Ascending aorta (tissue), 2 donors: ENCODE measurements at regions not wholly inside any gene's neighbourhood (a gene's known extent, or its start where the extent isn't known, plus 50 kb on each side); places are given as distances from the start of the nearest gene placed in this dataset.

Source experiments
- DNase-seq, 2 donors: peaks; one replicate each; pipeline ENCODE4 v3.0.0-alpha.2; 2019; ENCODE audit warnings: low spot score in 2 of 2
- H3K27ac ChIP-seq, 2 donors: fragments of 200-600 bp; sonication (generic); one replicate each; pipeline ENCODE4 v1.5.1; 2016 to 2017; ENCODE audit warnings: mild to moderate bottlenecking in 1 of 2
- H3K27me3 ChIP-seq: fragments of 200-600 bp; sonication (generic); one replicate; pipeline ENCODE4 v1.5.1; 2017
- H3K36me3 ChIP-seq, 2 donors: fragments of 200-600 bp; sonication (generic); one replicate each; pipeline ENCODE4 v1.5.1; 2016
- H3K4me1 ChIP-seq, 2 donors: fragments of 200-600 bp; sonication (generic); one replicate each; pipeline ENCODE4 v1.5.1; 2016 to 2017; ENCODE audit warnings: mild to moderate bottlenecking in 1 of 2
- H3K4me3 ChIP-seq, 2 donors: fragments of 200-600 bp; sonication (generic); one replicate each; pipeline ENCODE4 v1.5.1; 2016 to 2017; ENCODE audit warnings: mild to moderate bottlenecking in 1 of 2
- H3K9me3 ChIP-seq, 2 donors: fragments of 200-600 bp; sonication (generic); one replicate each; pipeline ENCODE4 v1.5.1; 2016
- intact Hi-C: fragments of 100-400 bp; cut with DNase I; formaldehyde crosslinking; loops from one replicate; pipeline ENCODE4 v1.15.1; 2023
- TF ChIP-seq, protein P1 (sequence below), 3 experiments: fragments of 200-600 bp in 2 of 3; fragments of 450-650 bp in 1 of 3; sonication (generic) in 2 of 3; IDR thresholded peaks; one replicate each; pipeline ENCODE4 v1.5.1; 2016 to 2019; ENCODE audit warnings: antibody characterized with exemption in 3 of 3, mild to moderate bottlenecking in 1 of 3, moderate library complexity in 1 of 3

- intact Hi-C loops = no loop called here
- no peaks in the 10 kb centered on the region for H3K9me3 ChIP-seq
- H3K27me3 ChIP-seq = no peaks in the 10 kb centered on the region
- no peaks in the 10 kb centered on the region for H3K36me3 ChIP-seq
- H3K27ac ChIP-seq = no peak overlapping the region
- no peak overlapping the region for H3K4me3 ChIP-seq
- TF ChIP-seq, protein P1, sequence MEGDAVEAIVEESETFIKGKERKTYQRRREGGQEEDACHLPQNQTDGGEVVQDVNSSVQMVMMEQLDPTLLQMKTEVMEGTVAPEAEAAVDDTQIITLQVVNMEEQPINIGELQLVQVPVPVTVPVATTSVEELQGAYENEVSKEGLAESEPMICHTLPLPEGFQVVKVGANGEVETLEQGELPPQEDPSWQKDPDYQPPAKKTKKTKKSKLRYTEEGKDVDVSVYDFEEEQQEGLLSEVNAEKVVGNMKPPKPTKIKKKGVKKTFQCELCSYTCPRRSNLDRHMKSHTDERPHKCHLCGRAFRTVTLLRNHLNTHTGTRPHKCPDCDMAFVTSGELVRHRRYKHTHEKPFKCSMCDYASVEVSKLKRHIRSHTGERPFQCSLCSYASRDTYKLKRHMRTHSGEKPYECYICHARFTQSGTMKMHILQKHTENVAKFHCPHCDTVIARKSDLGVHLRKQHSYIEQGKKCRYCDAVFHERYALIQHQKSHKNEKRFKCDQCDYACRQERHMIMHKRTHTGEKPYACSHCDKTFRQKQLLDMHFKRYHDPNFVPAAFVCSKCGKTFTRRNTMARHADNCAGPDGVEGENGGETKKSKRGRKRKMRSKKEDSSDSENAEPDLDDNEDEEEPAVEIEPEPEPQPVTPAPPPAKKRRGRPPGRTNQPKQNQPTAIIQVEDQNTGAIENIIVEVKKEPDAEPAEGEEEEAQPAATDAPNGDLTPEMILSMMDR (IDR thresholded peaks at IDR 0.05) = no peak
- no peaks in the 10 kb centered on the region for H3K4me1 ChIP-seq
- DNase-seq = no peak
Measured at GRCh38 chr20:6831461-6831860, 64.0 kb downstream of the BMP2 start.

DNA sequence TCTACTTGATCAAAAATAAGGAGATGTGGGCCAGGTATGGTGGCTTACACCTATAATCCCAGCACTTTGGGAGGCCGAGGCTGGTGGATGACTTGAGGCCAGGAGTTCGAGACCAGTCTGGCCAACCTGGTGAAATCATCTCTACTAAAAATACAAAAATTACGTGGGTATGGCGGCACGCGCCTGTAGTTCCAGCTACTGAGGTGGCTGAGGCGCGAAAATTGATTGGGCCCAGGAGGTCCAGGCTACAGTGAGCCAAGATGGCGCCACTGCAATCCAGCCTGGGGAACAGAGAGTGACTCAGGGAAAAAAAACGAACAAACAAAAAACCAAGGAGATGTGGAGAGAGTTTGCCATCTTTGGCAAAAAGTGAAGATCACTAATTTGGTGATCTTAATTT lies 65.3 kb downstream of the BMP2 start:
- intact Hi-C loops = no loop called here
- DNase-seq = no peak
- Histone ChIP-seq H3K4me3 (no peak overlapping the region), H3K4me1 (no peaks in the 10 kb centered on the region), H3K27me3 (no peaks in the 10 kb centered on the region), H3K9me3 (no peaks in the 10 kb centered on the region), H3K36me3 (no peaks in the 10 kb centered on the region), H3K27ac (no peak overlapping the region)
- TF ChIP-seq, protein P1 (IDR thresholded peaks at IDR 0.05) = no peak

GRCh38 chr20:6835609-6836008 lies 68.1 kb downstream of the BMP2 start:
- Histone ChIP-seq H3K4me1 (no peaks in the 10 kb centered on the region), H3K36me3 (no peaks in the 10 kb centered on the region), H3K4me3 (no peak overlapping the region), H3K27ac (no peak overlapping the region), H3K27me3 (no peaks in the 10 kb centered on the region), H3K9me3 (no peaks in the 10 kb centered on the region)
- TF ChIP-seq, protein P1 (IDR thresholded peaks at IDR 0.05) = no peak
- intact Hi-C loops = no loop called here
- DNase-seq = no peak

DNA sequence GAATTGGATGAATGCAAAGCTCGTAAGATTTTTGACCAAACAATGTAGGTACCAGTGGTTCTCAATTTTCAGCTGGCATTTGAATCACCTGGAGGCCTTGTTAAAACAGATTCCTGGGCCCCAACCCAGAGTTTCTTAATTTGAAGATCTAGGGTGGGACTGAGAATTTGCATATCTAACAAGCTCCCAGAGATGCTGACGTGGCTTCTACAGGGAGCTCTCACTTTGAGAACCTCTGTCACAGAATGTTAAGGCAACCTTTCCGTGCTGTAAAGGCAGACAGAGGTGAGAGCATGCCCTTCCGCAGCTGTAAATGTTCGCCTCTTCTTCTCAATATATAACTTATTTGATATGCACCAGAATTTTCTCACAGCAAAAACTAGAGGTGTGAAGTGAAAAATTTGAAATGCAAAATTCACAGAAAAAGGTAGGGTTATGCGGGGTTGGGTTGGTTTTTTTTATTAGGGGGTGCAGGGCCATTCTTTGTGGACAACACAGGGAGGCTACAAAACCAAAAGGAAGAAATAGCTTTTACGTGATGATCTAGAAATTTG lies 69.4 kb downstream of the BMP2 start:
- no peak overlapping the region for H3K4me3 ChIP-seq
- intact Hi-C loops = no loop called here

GRCh38 chr20:6837730-6838129 lies 70.2 kb downstream of the BMP2 start:
- Histone ChIP-seq H3K27ac (no peak overlapping the region), H3K4me3 (no peak overlapping the region), H3K36me3 (no peaks in the 10 kb centered on the region), H3K4me1 (no peaks in the 10 kb centered on the region), H3K27me3 (no peaks in the 10 kb centered on the region), H3K9me3 (no peaks in the 10 kb centered on the region)
- intact Hi-C loops = no loop called here
- TF ChIP-seq, protein P1 (IDR thresholded peaks at IDR 0.05) = no peak
- no peak for DNase-seq

More for the DNA sequence above, 69.4 kb downstream of the BMP2 start:
- Histone ChIP-seq H3K9me3 (no peaks in the 10 kb centered on the region), H3K27ac (no peak overlapping the region), H3K27me3 (no peaks in the 10 kb centered on the region), H3K4me1 (no peaks in the 10 kb centered on the region), H3K36me3 (no peaks in the 10 kb centered on the region)
- no peak for DNase-seq
- TF ChIP-seq, protein P1 (IDR thresholded peaks at IDR 0.05) = no peak
